Urinary bladder (tissue), 3 donors: ENCODE measurements at regions not wholly inside any gene's neighbourhood (a gene's known extent, or its start where the extent isn't known, plus 50 kb on each side); places are given as distances from the start of the nearest gene placed in this dataset.

Experiments used
- DNase-seq: peaks from one replicate; pipeline ENCODE4 v3.0.0-alpha.2; 2015; ENCODE audit errors: extremely low spot score
- H3K27ac ChIP-seq: one replicate; pipeline ENCODE4 v1.5.1; 2013; ENCODE audit warnings: low read depth, mild to moderate bottlenecking, moderate library complexity
- H3K36me3 ChIP-seq: one replicate; pipeline ENCODE4 v1.6.1; 2013; ENCODE audit warnings: mild to moderate bottlenecking, moderate library complexity; ENCODE audit not compliant: insufficient read depth
- H3K4me1 ChIP-seq: one replicate; pipeline ENCODE4 v1.6.1; 2013; ENCODE audit warnings: mild to moderate bottlenecking, moderate library complexity; ENCODE audit not compliant: insufficient read depth
- H3K4me3 ChIP-seq: one replicate; pipeline ENCODE4 v1.5.1; 2013; ENCODE audit warnings: low read depth, low read length
- WGBS: extraction: QIAGEN DNeasy Blood & Tissue Kit; methylation state at CpG from one replicate; pipeline ENCODE4 v1.1.7; 2013; 5-methylcytosine and 5-hydroxymethylcytosine counted together
- donor health status: healthy with polysubstance abuse.
- donor health status: healthy.

GRCh38 chr5:173762930-173763329, 125.2 kb upstream of the CPEB4 start:
- Histone ChIP-seq H3K4me3 (no peak overlapping the region), H3K36me3 (no peaks in the 10 kb centered on the region), H3K4me1 (no peaks in the 10 kb centered on the region), H3K27ac (no peak overlapping the region)
- DNase-seq = no peak
- WGBS = 91% methylated on average over 7 of the region's 7 CpGs

- no peak for DNase-seq
- no peak overlapping the region for H3K4me3 ChIP-seq
- no peaks in the 10 kb centered on the region for H3K4me1 ChIP-seq
- 84% methylated on average over 8 of the region's 8 CpGs for WGBS
- no peaks in the 10 kb centered on the region for H3K36me3 ChIP-seq
- H3K27ac ChIP-seq = no peak overlapping the region
Observed at GRCh38 chr5:173763410-173763809, 124.7 kb upstream of the CPEB4 start.

GRCh38 chr5:173764332-173765028, 123.7 kb upstream of the CPEB4 start:
- 41% methylated on average over 13 of the region's 13 CpGs for WGBS
- peak overlapping the region; percentile 26 for H3K27ac ChIP-seq
- no peak overlapping the region for H3K4me3 ChIP-seq
- H3K4me1 ChIP-seq = no peaks in the 10 kb centered on the region
- H3K36me3 ChIP-seq = no peaks in the 10 kb centered on the region
- no peak for DNase-seq

GRCh38 chr5:173765029-173765644, 123.0 kb upstream of the CPEB4 start:
- H3K36me3 ChIP-seq = no peaks in the 10 kb centered on the region
- no peaks in the 10 kb centered on the region for H3K4me1 ChIP-seq
- 88% methylated on average over 9 of the region's 9 CpGs for WGBS
- H3K27ac ChIP-seq = peak overlapping the region; percentile 26
- no peak for DNase-seq
- no peak overlapping the region for H3K4me3 ChIP-seq

- Histone ChIP-seq H3K36me3 (no peaks in the 10 kb centered on the region), H3K4me3 (no peak overlapping the region), H3K4me1 (no peaks in the 10 kb centered on the region)
Observed at GRCh38 chr5:173765661-173766060, 122.5 kb upstream of the CPEB4 start.

GRCh38 chr5:173767574-173768266, 120.4 kb upstream of the CPEB4 start:
- no peak overlapping the region for H3K4me3 ChIP-seq
- no peak for DNase-seq
- no peaks in the 10 kb centered on the region for H3K36me3 ChIP-seq
- 79% methylated on average over 12 of the region's 12 CpGs for WGBS
- H3K4me1 ChIP-seq = peaks cover 1% of the 10 kb centered on the region
- no peak overlapping the region for H3K27ac ChIP-seq

More at GRCh38 chr5:173765661-173766060, 122.5 kb upstream of the CPEB4 start:
- WGBS = 76% methylated on average over 6 of the region's 6 CpGs
- no peak for DNase-seq
- H3K27ac ChIP-seq = no peak overlapping the region

GRCh38 chr5:173768267-173768806, 119.8 kb upstream of the CPEB4 start:
- 92% methylated on average over 5 of the region's 5 CpGs for WGBS
- Histone ChIP-seq H3K4me3 (no peak overlapping the region), H3K27ac (no peak overlapping the region), H3K4me1 (peaks cover 1% of the 10 kb centered on the region), H3K36me3 (no peaks in the 10 kb centered on the region)
- DNase-seq = no peak

- 91% methylated on average over 1 of the region's 1 CpG for whole genome bisulfite sequencing
- no peak overlapping the region for H3K4me3 ChIP-seq
- no peaks in the 10 kb centered on the region for H3K36me3 ChIP-seq
- DNase-seq = no peak
- peaks cover 1% of the 10 kb centered on the region for H3K4me1 ChIP-seq
- H3K27ac ChIP-seq = no peak overlapping the region
Observed at GRCh38 chr5:173768891-173769290, 119.3 kb upstream of the CPEB4 start.

- Histone ChIP-seq H3K36me3 (no peaks in the 10 kb centered on the region), H3K4me3 (no peak overlapping the region), H3K27ac (no peak overlapping the region), H3K4me1 (peaks cover 1% of the 10 kb centered on the region)
- no peak for DNase-seq
- WGBS = 89% methylated on average over 2 of the region's 2 CpGs
Observed at GRCh38 chr5:173770637-173771036, 117.5 kb upstream of the CPEB4 start.

- Histone ChIP-seq H3K27ac (no peak overlapping the region), H3K36me3 (no peaks in the 10 kb centered on the region), H3K4me1 (peaks cover 1% of the 10 kb centered on the region), H3K4me3 (no peak overlapping the region)
- no peak for DNase-seq
- WGBS = 53% methylated on average over 24 of the region's 24 CpGs
Observed at GRCh38 chr5:173771121-173771724, 116.9 kb upstream of the CPEB4 start.

- Histone ChIP-seq H3K4me1 (peaks cover 1% of the 10 kb centered on the region), H3K27ac (no peak overlapping the region), H3K4me3 (no peak overlapping the region), H3K36me3 (no peaks in the 10 kb centered on the region)
- WGBS = 84% methylated on average over 11 of the region's 11 CpGs
- DNase-seq = no peak
Observed at GRCh38 chr5:173771725-173772383, 116.3 kb upstream of the CPEB4 start.

- Histone ChIP-seq H3K27ac (no peak overlapping the region), H3K4me1 (peaks cover 1% of the 10 kb centered on the region), H3K4me3 (no peak overlapping the region), H3K36me3 (no peaks in the 10 kb centered on the region)
- DNase-seq = no peak
- 62% methylated on average over 9 of the region's 9 CpGs for WGBS
Observed at GRCh38 chr5:173772384-173773059, 115.6 kb upstream of the CPEB4 start.
